HAP-1 (cell line): ENCODE measurements at regions not wholly inside any gene's neighbourhood (a gene's known extent, or its start where the extent isn't known, plus 50 kb on each side); places are given as distances from the start of the nearest gene placed in this dataset.

Experiments
- DNase-seq, 2 experiments: peaks; one replicate each; pipeline ENCODE4 v3.0.0-alpha.2; 2016 to 2020; ENCODE audit warnings: low spot score in 2 of 2
- H3K27me3 ChIP-seq: fragments of 250-450 bp; sonication (Bioruptor Pico); 2 replicates; pipeline ENCODE4 v1.5.1; 2020; ENCODE audit warnings: low read depth, mild to moderate bottlenecking, moderate library complexity
- H3K36me3 ChIP-seq: fragments of 250-450 bp; sonication (Bioruptor Pico); replicated peaks from 2 replicates; pipeline ENCODE4 v1.5.1; 2020; ENCODE audit warnings: mild to moderate bottlenecking
- H3K4me1 ChIP-seq: fragments of 250-450 bp; sonication (Bioruptor Pico); 2 replicates; pipeline ENCODE4 v1.5.1; 2020; ENCODE audit warnings: mild to moderate bottlenecking
- H3K4me3 ChIP-seq: fragments of 250-450 bp; sonication (Bioruptor Pico); 2 replicates; pipeline ENCODE4 v1.5.1; 2020; ENCODE audit warnings: mild to moderate bottlenecking, moderate library complexity
- H3K9me3 ChIP-seq: fragments of 250-450 bp; sonication (Bioruptor Pico); 2 replicates; pipeline ENCODE4 v1.5.1; 2020; ENCODE audit warnings: mild to moderate bottlenecking, moderate library complexity
- in situ Hi-C: fragments of 300-500 bp; cut with MboI; formaldehyde crosslinking; loops from 3 replicates; pipeline ENCODE4 v1.14.3; 2020; ENCODE audit warnings: low sequenced_read_pairs, inconsistent platforms, mixed read lengths

DNA sequence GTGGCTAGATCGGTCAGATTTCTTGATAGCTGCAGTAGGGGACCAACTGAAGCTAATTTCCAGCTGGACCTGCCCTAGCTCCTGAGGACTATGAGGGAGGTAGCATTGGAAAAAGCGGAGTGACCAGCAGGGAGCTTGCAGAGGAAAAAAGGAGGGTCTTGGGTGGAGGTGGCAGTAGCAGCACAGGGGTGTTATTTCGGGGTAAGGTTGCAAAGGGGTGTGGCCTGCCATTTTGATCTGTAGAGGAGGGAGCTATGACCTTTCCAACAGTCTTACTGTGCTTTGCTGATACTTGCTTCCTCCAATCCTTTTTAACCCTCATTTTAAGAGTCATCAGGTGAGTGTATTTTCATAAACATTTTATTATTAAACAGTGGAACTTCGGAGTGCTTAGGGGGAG is 83.8 kb upstream of the NRXN3 start:
- Histone ChIP-seq H3K9me3 (no peaks in the 10 kb centered on the region), H3K4me3 (no peak overlapping the region), H3K4me1 (no peaks in the 10 kb centered on the region), H3K27me3 (peaks cover 6% of the 10 kb centered on the region), H3K36me3 (no peaks in the 10 kb centered on the region)
- no peak for DNase-seq
- in situ Hi-C loops = no loop called here

- in situ Hi-C loops = no loop called here
- Histone ChIP-seq H3K4me3 (no peak overlapping the region), H3K9me3 (no peaks in the 10 kb centered on the region), H3K27me3 (peaks cover 6% of the 10 kb centered on the region), H3K36me3 (no peaks in the 10 kb centered on the region), H3K4me1 (no peaks in the 10 kb centered on the region)
- DNase-seq = no peak
Observed at GRCh38 chr14:78088916-78089315, 81.3 kb upstream of the NRXN3 start.

- in situ Hi-C loops = no loop called here
- H3K27me3 ChIP-seq = peaks cover 6% of the 10 kb centered on the region
Observed at GRCh38 chr14:78090864-78091263, 79.3 kb upstream of the NRXN3 start.

DNA sequence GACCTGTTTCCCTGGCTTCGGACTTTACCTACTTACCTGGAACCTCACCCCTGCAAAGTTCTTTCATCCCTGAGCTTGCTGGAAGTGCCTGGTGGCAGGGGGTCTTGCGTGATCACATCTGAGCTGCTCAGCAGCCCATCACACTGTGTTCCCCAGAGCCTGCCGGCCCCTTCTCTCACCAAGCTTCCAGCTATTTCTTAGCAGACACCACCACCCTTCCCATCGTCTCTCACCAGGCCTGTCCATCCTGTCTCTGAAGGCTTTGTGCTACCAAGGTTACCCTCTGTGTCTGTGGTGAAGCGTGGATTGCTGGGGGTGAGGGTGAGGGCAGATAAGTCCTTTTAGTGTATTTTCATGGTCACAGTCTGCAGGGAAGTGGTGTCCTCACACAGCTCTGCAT is 78.8 kb upstream of the NRXN3 start:
- no peaks in the 10 kb centered on the region for H3K9me3 ChIP-seq
- H3K4me1 ChIP-seq = no peaks in the 10 kb centered on the region
- no peak overlapping the region for H3K4me3 ChIP-seq
- in situ Hi-C loops = no loop called here
- peaks cover 6% of the 10 kb centered on the region for H3K27me3 ChIP-seq
- H3K36me3 ChIP-seq = no peaks in the 10 kb centered on the region
- DNase-seq = no peak

More at GRCh38 chr14:78090864-78091263, 79.3 kb upstream of the NRXN3 start:
- DNase-seq = no peak
- Histone ChIP-seq H3K36me3 (no peaks in the 10 kb centered on the region), H3K9me3 (no peaks in the 10 kb centered on the region), H3K4me3 (no peak overlapping the region), H3K4me1 (no peaks in the 10 kb centered on the region)

- Histone ChIP-seq H3K36me3 (no peaks in the 10 kb centered on the region), H3K9me3 (no peaks in the 10 kb centered on the region), H3K4me1 (no peaks in the 10 kb centered on the region), H3K4me3 (no peak overlapping the region), H3K27me3 (peaks cover 6% of the 10 kb centered on the region)
- no peak for DNase-seq
- in situ Hi-C loops = no loop called here
Observed at GRCh38 chr14:78092040-78092439, 78.1 kb upstream of the NRXN3 start.

GRCh38 chr14:78103271-78103670 is 66.9 kb upstream of the NRXN3 start:
- Histone ChIP-seq H3K27me3 (no peaks in the 10 kb centered on the region), H3K36me3 (no peaks in the 10 kb centered on the region), H3K4me1 (no peaks in the 10 kb centered on the region), H3K9me3 (no peaks in the 10 kb centered on the region), H3K4me3 (no peak overlapping the region)
- DNase-seq = no peak
- in situ Hi-C loops = no loop called here

GRCh38 chr14:78104160-78104559 is 66.0 kb upstream of the NRXN3 start:
- no peaks in the 10 kb centered on the region for H3K4me1 ChIP-seq
- no peak for DNase-seq
- H3K9me3 ChIP-seq = no peaks in the 10 kb centered on the region
- H3K4me3 ChIP-seq = no peak overlapping the region
- no peaks in the 10 kb centered on the region for H3K36me3 ChIP-seq
- in situ Hi-C loops = no loop called here
- no peaks in the 10 kb centered on the region for H3K27me3 ChIP-seq

DNA sequence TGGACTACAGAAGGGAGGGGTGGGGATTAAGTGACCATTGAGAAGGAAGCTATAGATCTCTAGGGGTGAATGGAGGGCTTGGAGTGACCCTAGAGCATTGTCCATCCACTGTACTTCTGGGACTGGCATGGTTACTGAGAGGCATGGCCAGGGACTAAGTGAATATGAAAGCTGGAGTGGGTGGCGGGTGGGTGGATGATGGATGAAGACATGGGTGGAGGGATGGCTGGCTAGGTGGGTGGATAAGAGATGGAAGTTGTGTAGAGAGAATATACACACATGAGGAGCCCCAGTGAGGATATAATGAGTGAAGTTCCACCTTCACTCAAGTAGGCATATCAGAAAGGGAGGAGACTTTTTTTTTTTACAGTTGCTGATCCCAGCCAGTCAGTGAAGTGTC is 65.5 kb upstream of the NRXN3 start:
- H3K4me1 ChIP-seq = no peaks in the 10 kb centered on the region
- H3K4me3 ChIP-seq = no peak overlapping the region
- no peak for DNase-seq
- H3K27me3 ChIP-seq = no peaks in the 10 kb centered on the region
- H3K9me3 ChIP-seq = no peaks in the 10 kb centered on the region
- in situ Hi-C loops = no loop called here
- no peaks in the 10 kb centered on the region for H3K36me3 ChIP-seq

DNA sequence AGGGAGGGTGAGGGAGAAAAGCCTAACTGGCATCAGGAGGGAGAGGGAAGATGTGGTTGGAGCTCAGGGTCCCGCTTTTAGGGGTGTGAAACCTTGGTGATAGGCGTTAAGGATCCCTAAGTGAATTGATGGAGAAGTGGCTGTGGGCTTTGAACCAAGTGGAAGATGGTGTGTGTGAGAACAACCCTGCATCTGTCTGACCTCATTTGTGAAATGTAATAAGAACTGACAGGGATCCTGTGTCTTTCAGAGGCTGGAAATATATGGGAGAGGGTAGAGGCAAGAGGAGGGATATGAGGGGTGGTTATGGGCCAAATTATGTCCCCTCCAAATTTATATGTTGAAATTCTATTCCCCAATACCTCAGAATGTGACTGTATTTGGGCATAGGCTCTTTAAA is 63.8 kb upstream of the NRXN3 start:
- Histone ChIP-seq H3K27me3 (no peaks in the 10 kb centered on the region), H3K4me1 (no peaks in the 10 kb centered on the region), H3K9me3 (no peaks in the 10 kb centered on the region), H3K36me3 (no peaks in the 10 kb centered on the region), H3K4me3 (no peak overlapping the region)
- in situ Hi-C loops = no loop called here
- DNase-seq = no peak

- no peak for DNase-seq
- H3K4me1 ChIP-seq = no peaks in the 10 kb centered on the region
- H3K36me3 ChIP-seq = no peaks in the 10 kb centered on the region
- in situ Hi-C loops = no loop called here
- H3K9me3 ChIP-seq = no peaks in the 10 kb centered on the region
- H3K4me3 ChIP-seq = no peak overlapping the region
- H3K27me3 ChIP-seq = no peaks in the 10 kb centered on the region
Observed at GRCh38 chr14:78107166-78107565, 63.0 kb upstream of the NRXN3 start.

- Histone ChIP-seq H3K4me3 (no peak overlapping the region), H3K27me3 (no peaks in the 10 kb centered on the region), H3K4me1 (no peaks in the 10 kb centered on the region), H3K9me3 (no peaks in the 10 kb centered on the region), H3K36me3 (no peaks in the 10 kb centered on the region)
- no peak for DNase-seq
- in situ Hi-C loops = no loop called here
Observed at GRCh38 chr14:78119440-78119839, 50.7 kb upstream of the NRXN3 start.
